ENCODE measurements at regions not wholly inside any gene's neighbourhood (a gene's known extent, or its start where the extent isn't known, plus 50 kb on each side); places are given as distances from the start of the nearest gene placed in this dataset.

DNA sequence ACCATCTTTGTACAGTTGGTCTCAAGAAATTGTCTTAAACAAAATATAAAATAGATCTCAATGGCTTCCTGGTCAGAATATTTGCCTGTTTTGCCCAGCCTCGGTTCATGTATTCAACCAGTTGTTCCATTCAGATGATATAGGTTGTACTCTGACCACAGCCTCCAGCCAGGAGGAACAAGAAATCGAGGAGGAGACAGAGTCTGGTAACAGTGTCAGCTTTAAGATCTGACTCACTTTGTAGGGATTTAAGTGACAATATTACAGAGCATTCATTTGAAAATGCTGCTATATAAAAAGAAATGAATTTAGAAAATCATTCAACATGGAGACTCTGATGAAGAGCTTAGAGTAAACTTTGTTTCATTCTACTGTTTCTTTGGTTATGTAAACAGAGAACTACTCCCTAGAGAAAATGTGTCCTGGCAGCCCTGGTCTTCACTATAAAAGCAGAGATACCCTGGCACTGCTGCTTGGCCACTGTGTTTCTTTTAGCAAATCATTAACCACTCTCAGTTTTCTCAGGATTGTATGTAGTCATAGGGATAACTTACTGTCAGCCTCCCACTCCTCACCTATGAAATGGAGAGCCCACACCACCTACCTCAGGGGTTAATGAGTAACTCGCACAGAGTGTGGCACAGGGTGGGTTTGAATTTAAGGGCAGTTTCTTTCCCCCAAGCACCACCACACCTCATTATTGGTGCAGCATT is 53.5 kb downstream of the PAGE2 start:
- Histone ChIP-seq H3K27me3 (replicated peaks; ENCODE audit: control insufficient read depth, insufficient read depth, low read length) (no peaks in the 10 kb centered on the region), H3K4me3 (replicated peaks; ENCODE audit: low read depth, low read length) (no peak overlapping the region), H3K36me3 (ENCODE audit: control insufficient read depth, insufficient read depth, low read length) (no peaks in the 10 kb centered on the region)
- DNase-seq (ENCODE audit: extremely low read depth, insufficient read length) = no peak
- TF ChIP-seq, protein P1, sequence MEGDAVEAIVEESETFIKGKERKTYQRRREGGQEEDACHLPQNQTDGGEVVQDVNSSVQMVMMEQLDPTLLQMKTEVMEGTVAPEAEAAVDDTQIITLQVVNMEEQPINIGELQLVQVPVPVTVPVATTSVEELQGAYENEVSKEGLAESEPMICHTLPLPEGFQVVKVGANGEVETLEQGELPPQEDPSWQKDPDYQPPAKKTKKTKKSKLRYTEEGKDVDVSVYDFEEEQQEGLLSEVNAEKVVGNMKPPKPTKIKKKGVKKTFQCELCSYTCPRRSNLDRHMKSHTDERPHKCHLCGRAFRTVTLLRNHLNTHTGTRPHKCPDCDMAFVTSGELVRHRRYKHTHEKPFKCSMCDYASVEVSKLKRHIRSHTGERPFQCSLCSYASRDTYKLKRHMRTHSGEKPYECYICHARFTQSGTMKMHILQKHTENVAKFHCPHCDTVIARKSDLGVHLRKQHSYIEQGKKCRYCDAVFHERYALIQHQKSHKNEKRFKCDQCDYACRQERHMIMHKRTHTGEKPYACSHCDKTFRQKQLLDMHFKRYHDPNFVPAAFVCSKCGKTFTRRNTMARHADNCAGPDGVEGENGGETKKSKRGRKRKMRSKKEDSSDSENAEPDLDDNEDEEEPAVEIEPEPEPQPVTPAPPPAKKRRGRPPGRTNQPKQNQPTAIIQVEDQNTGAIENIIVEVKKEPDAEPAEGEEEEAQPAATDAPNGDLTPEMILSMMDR (IDR thresholded peaks at IDR 0.05; ENCODE audit: insufficient read depth, low read length, poor library complexity, severe bottlenecking) = no peak

DNA sequence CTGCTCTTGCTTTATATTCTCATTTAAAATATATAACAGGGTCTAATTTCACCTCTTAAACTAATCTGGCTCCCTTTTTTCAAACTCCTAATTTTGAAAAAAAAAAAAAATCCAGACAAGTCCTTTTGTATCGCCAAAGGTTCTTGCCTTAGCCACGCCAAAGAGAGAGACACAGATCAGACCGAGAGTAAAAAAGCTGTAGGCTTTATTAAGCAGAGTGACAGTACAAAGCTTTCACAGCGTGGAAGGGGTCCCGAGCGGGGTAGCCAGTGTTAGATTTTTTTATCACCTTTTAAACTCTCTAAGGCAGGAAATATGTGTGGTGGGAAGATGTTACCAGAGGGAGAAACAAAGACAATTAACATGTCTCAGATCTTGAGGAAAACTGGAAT is 54.1 kb downstream of the PAGE2 start:
- no peak overlapping the region for H3K4me3 ChIP-seq (replicated peaks; ENCODE audit: low read depth, low read length)
- H3K36me3 ChIP-seq (ENCODE audit: control insufficient read depth, insufficient read depth, low read length) = no peaks in the 10 kb centered on the region
- no peaks in the 10 kb centered on the region for H3K27me3 ChIP-seq (replicated peaks; ENCODE audit: control insufficient read depth, insufficient read depth, low read length)
- TF ChIP-seq, protein P1 (IDR thresholded peaks at IDR 0.05; ENCODE audit: insufficient read depth, low read length, poor library complexity, severe bottlenecking) = no peak
- DNase-seq (ENCODE audit: extremely low read depth, insufficient read length) = no peak

DNA sequence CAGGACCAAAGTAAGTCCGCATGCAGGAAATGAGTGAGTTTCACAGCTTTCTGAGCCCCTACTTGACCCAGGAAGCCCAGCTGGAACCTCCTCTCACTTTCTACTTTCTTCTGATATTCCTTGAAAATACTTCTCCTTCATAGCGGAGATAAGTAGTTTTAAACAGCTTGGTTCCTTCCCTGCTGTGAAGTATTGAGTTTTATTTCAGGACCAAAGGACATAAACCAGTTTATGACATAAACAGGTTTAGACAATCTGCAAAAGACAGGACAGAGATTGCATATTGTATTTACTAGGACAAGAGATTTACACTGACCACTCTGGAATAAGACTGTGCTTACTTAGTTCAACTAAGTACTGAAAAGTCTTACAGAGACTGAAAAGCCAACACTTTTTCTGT is 54.8 kb downstream of the PAGE2 start:
- TF ChIP-seq, protein P1 (IDR thresholded peaks at IDR 0.05; ENCODE audit: insufficient read depth, low read length, poor library complexity, severe bottlenecking) = no peak
- H3K4me3 ChIP-seq (replicated peaks; ENCODE audit: low read depth, low read length) = no peak overlapping the region
- H3K27me3 ChIP-seq (replicated peaks; ENCODE audit: control insufficient read depth, insufficient read depth, low read length) = no peaks in the 10 kb centered on the region
- H3K36me3 ChIP-seq (ENCODE audit: control insufficient read depth, insufficient read depth, low read length) = no peaks in the 10 kb centered on the region
- DNase-seq (ENCODE audit: extremely low read depth, insufficient read length) = no peak

DNA sequence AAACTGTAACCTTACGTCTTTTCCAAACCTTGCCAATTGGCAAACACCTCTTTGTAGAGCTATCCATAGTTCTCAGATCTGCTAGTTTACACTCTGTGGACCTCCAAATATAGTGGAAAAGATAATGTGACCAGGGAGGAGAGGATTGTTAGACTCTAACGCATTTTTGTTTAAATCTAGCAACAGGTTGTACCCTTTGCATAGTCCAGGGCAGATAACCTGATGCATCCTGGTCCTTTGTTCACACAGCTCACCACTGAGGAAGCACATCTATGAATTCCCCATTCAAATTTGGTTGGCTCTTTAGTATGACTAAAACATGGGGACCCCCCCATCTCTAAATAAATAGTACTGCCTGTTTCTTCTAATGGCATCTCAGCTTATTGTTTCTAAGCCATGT is 55.9 kb downstream of the PAGE2 start:
- DNase-seq (ENCODE audit: extremely low read depth, insufficient read length) = no peak
- TF ChIP-seq, protein P1 (IDR thresholded peaks at IDR 0.05; ENCODE audit: insufficient read depth, low read length, poor library complexity, severe bottlenecking) = no peak
- H3K4me3 ChIP-seq (replicated peaks; ENCODE audit: low read depth, low read length) = no peak overlapping the region
- no peaks in the 10 kb centered on the region for H3K27me3 ChIP-seq (replicated peaks; ENCODE audit: control insufficient read depth, insufficient read depth, low read length)
- H3K36me3 ChIP-seq (ENCODE audit: control insufficient read depth, insufficient read depth, low read length) = no peaks in the 10 kb centered on the region

DNA sequence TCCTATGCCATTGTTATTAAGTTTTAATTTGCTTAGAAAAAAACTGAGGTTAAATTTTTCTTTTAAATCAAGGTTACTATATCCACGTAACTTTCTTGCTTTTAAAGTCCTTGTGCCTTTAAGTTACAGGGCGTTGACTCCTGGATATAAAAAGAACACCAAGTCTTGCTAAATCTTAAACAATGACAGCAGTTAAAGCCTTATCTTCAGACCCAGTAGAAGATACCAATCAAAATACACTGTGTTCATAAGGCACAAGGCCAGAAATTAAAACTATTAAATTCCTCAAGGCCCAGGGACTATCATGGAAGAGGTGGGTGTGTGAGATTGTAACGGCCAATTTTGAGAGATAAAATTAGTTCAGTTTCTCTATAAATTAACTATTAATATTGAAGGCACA is 60.4 kb downstream of the PAGE2 start:
- TF ChIP-seq, protein P1 (IDR thresholded peaks at IDR 0.05; ENCODE audit: insufficient read depth, low read length, poor library complexity, severe bottlenecking) = no peak
- Histone ChIP-seq H3K4me3 (replicated peaks; ENCODE audit: low read depth, low read length) (no peak overlapping the region), H3K36me3 (ENCODE audit: control insufficient read depth, insufficient read depth, low read length) (no peaks in the 10 kb centered on the region), H3K27me3 (replicated peaks; ENCODE audit: control insufficient read depth, insufficient read depth, low read length) (no peaks in the 10 kb centered on the region)
- DNase-seq (ENCODE audit: extremely low read depth, insufficient read length) = no peak

DNA sequence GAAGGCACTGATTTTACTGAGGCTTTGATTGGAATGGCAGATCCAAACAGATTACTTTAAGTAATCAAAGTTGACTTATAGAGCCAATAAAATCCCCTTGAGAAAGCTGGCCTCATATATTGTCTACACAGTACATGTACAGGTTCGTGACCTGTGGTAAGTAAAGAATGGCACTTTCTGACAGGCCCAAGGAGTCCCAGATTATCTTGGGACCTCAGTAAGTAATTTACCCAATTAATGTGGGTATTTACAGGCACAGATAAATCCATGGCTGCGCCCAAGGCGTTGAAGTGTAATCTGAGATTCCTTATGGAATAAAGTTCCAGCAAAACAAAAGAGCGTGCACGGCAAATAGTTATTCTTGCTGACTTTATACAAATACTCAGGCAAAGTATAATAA is 62.4 kb downstream of the PAGE2 start:
- TF ChIP-seq, protein P1 (IDR thresholded peaks at IDR 0.05; ENCODE audit: insufficient read depth, low read length, poor library complexity, severe bottlenecking) = no peak
- no peak overlapping the region for H3K4me3 ChIP-seq (replicated peaks; ENCODE audit: low read depth, low read length)
- DNase-seq (ENCODE audit: extremely low read depth, insufficient read length) = no peak
- no peaks in the 10 kb centered on the region for H3K27me3 ChIP-seq (replicated peaks; ENCODE audit: control insufficient read depth, insufficient read depth, low read length)
- H3K36me3 ChIP-seq (ENCODE audit: control insufficient read depth, insufficient read depth, low read length) = no peaks in the 10 kb centered on the region

Measured in GM06990 (cell line).